ENCODE measurements at regions not wholly inside any gene's neighbourhood (a gene's known extent, or its start where the extent isn't known, plus 50 kb on each side); places are given as distances from the start of the nearest gene placed in this dataset.

DNA sequence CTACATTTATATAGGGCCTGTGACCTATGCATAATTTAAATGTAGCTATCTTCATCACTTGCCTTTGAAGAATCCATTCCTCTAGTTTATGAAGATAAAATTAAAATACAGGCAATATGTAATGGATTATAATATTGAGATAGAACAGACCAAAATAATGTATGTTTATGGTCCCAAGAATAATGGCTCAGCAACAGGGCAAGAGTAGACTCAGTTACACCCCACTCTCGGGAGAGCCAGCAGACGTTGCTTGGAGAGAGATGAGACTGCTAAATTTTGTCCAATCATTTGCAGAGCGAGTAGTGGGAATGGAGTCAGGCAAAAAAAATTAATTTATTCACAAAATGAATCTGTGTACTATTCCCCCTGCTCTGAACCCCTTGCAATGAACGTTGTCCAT is 223.2 kb upstream of the FAT4 start:
- Histone ChIP-seq H3K4me3 (no peak overlapping the region), H3K27ac (replicated peaks) (no peak overlapping the region), H3K4me1 (no peaks in the 10 kb centered on the region), H3K36me3 (no peaks in the 10 kb centered on the region), H3K27me3 (ENCODE audit: low read depth) (no peaks in the 10 kb centered on the region), H3K9me3 (replicated peaks) (no peaks in the 10 kb centered on the region)
- intact Hi-C loops (cut with micrococcal nuclease) = no loop called here
- TF ChIP-seq, protein P1, sequence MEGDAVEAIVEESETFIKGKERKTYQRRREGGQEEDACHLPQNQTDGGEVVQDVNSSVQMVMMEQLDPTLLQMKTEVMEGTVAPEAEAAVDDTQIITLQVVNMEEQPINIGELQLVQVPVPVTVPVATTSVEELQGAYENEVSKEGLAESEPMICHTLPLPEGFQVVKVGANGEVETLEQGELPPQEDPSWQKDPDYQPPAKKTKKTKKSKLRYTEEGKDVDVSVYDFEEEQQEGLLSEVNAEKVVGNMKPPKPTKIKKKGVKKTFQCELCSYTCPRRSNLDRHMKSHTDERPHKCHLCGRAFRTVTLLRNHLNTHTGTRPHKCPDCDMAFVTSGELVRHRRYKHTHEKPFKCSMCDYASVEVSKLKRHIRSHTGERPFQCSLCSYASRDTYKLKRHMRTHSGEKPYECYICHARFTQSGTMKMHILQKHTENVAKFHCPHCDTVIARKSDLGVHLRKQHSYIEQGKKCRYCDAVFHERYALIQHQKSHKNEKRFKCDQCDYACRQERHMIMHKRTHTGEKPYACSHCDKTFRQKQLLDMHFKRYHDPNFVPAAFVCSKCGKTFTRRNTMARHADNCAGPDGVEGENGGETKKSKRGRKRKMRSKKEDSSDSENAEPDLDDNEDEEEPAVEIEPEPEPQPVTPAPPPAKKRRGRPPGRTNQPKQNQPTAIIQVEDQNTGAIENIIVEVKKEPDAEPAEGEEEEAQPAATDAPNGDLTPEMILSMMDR (IDR thresholded peaks at IDR 0.05; ENCODE audit: borderline replicate concordance) = no peak
- DNase-seq = no peak

DNA sequence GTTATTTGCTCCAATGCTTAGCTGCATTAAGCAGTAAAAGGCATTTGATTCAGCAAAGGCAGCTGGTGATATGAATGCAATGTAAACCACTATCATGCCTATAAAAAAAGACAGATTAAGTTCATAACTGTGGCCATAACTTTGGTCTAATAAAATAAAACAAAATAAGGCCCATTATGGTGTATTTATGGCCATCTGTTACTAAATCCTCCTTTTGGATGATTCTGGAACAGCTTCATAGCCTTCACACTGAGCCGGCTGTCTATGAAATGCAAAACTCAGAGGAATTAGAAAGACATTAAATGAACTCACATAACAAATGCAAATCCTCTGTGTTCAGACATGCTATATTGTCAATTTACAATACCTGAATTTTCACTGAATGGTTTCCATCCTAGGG is 223.7 kb upstream of the FAT4 start:
- TF ChIP-seq, protein P1 (IDR thresholded peaks at IDR 0.05; ENCODE audit: borderline replicate concordance) = no peak
- Histone ChIP-seq H3K27me3 (ENCODE audit: low read depth) (no peaks in the 10 kb centered on the region), H3K4me3 (no peak overlapping the region), H3K36me3 (no peaks in the 10 kb centered on the region), H3K4me1 (no peaks in the 10 kb centered on the region), H3K27ac (replicated peaks) (no peak overlapping the region), H3K9me3 (replicated peaks) (no peaks in the 10 kb centered on the region)
- intact Hi-C loops (cut with micrococcal nuclease) = no loop called here
- no peak for DNase-seq

- H3K9me3 ChIP-seq (replicated peaks) = no peaks in the 10 kb centered on the region
- DNase-seq = no peak
- H3K4me3 ChIP-seq = no peak overlapping the region
- no peak overlapping the region for H3K27ac ChIP-seq (replicated peaks)
- H3K36me3 ChIP-seq = no peaks in the 10 kb centered on the region
- TF ChIP-seq, protein P1 (IDR thresholded peaks at IDR 0.05; ENCODE audit: borderline replicate concordance) = no peak
- H3K27me3 ChIP-seq (ENCODE audit: low read depth) = no peaks in the 10 kb centered on the region
- H3K4me1 ChIP-seq = no peaks in the 10 kb centered on the region
- intact Hi-C loops (cut with micrococcal nuclease) = no loop called here
Measured at GRCh38 chr4:125084608-125085007, 230.1 kb upstream of the FAT4 start.

DNA sequence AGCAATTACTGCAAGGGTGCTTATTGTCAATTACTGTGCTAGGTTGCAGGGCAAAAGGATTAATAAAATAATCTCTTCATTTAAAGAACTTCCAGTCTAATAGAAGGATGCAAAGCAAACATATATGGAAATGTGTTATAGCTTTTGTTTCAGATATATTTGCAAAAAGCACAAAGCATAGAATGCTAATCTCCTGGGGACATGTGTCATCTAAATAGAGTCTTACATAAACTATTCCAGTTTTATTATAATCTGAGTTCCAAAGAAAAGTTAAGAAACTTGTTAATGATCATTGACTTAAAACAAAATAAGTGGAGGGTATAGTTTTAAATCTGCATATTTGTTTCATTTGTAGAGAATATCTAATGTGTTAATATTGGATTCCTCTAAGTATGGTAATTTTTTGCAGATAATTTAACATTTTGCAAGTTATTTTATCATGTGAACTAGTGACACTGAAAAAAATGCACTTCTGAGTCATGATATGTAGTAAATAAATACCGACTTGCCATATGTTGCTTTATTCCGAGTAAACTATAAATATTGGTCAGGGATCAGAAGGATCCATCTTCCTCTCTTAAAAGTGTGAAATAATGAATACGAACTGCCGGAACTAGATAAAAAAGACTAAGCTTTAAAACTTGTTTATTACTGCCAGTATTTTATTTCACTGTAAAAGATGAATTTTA is 231.9 kb upstream of the FAT4 start:
- H3K36me3 ChIP-seq = no peaks in the 10 kb centered on the region
- intact Hi-C loops (cut with micrococcal nuclease) = no loop called here
- no peak overlapping the region for H3K27ac ChIP-seq (replicated peaks)
- no peaks in the 10 kb centered on the region for H3K4me1 ChIP-seq
- no peaks in the 10 kb centered on the region for H3K9me3 ChIP-seq (replicated peaks)
- no peak for DNase-seq
- no peaks in the 10 kb centered on the region for H3K27me3 ChIP-seq (ENCODE audit: low read depth)
- TF ChIP-seq, protein P1 (IDR thresholded peaks at IDR 0.05; ENCODE audit: borderline replicate concordance) = no peak
- no peak overlapping the region for H3K4me3 ChIP-seq

GRCh38 chr4:125072269-125072668 is 242.5 kb upstream of the FAT4 start:
- Histone ChIP-seq H3K36me3 (no peaks in the 10 kb centered on the region), H3K27me3 (ENCODE audit: low read depth) (no peaks in the 10 kb centered on the region), H3K4me1 (peaks cover 7% of the 10 kb centered on the region), H3K27ac (replicated peaks) (no peak overlapping the region), H3K4me3 (no peak overlapping the region), H3K9me3 (replicated peaks) (no peaks in the 10 kb centered on the region)
- no peak for DNase-seq
- TF ChIP-seq, protein P1 (IDR thresholded peaks at IDR 0.05; ENCODE audit: borderline replicate concordance) = no peak
- intact Hi-C loops (cut with micrococcal nuclease) = no loop called here
